ENCODE measurements at regions not wholly inside any gene's neighbourhood (a gene's known extent, or its start where the extent isn't known, plus 50 kb on each side); places are given as distances from the start of the nearest gene placed in this dataset.
A peak's percentile ranks its signal among the peaks of the same experiment; 100 is the strongest.

GRCh38 chr22:27115816-27116256, 458.4 kb downstream of the MIAT start:
- no TSS peak for BruUV-seq (replicated peaks)
- DNase-seq (ENCODE audit: low spot score): peak; percentile 26
- intact Hi-C loops (cut with micrococcal nuclease; ENCODE audit: unreplicated experiment): no loop called here
- TF ChIP-seq EZH2 (IDR thresholded peaks at IDR 0.05; ENCODE audit: borderline replicate concordance, low read depth, low read length, poor library complexity, severe bottlenecking) (no peak), CTCF (conservative IDR thresholded peaks at IDR 0.05; ENCODE audit: low read depth, low read length) (no peak)
- Histone ChIP-seq H3K4me3 (ENCODE audit: low read depth, low read length, poor library complexity, severe bottlenecking) (no peak overlapping the region), H3K27ac (ENCODE audit: low read depth, low read length, poor library complexity, severe bottlenecking) (no peak overlapping the region), H3K9me3 (ENCODE audit: low read depth, low read length, poor library complexity, severe bottlenecking) (no peaks in the 10 kb centered on the region), H3K27me3 (replicated peaks; ENCODE audit: insufficient read depth, low read depth, low read length, poor library complexity) (no peaks in the 10 kb centered on the region), H3K4me1 (ENCODE audit: insufficient read depth, low read length, poor library complexity, severe bottlenecking) (peaks cover 7% of the 10 kb centered on the region), H3K36me3 (ENCODE audit: insufficient read depth, low read length, poor library complexity, severe bottlenecking) (no peaks in the 10 kb centered on the region)
- ChIA-PET POLR2A (ENCODE audit: low non-redundant PET) (no interaction called here), CTCF (no interaction called here)

- CTCF ChIA-PET: no interaction called here
- intact Hi-C loops (cut with micrococcal nuclease; ENCODE audit: unreplicated experiment): no loop called here
- TF ChIP-seq CTCF (conservative IDR thresholded peaks at IDR 0.05; ENCODE audit: low read depth, low read length): no peak
- TF ChIP-seq EZH2 (IDR thresholded peaks at IDR 0.05; ENCODE audit: borderline replicate concordance, low read depth, low read length, poor library complexity, severe bottlenecking): no peak
- H3K27ac ChIP-seq (ENCODE audit: low read depth, low read length, poor library complexity, severe bottlenecking): no peak overlapping the region
- no peaks in the 10 kb centered on the region for H3K27me3 ChIP-seq (replicated peaks; ENCODE audit: insufficient read depth, low read depth, low read length, poor library complexity)
- DNase-seq (ENCODE audit: low spot score): no peak
- no TSS peak for BruUV-seq (replicated peaks)
- no peaks in the 10 kb centered on the region for H3K36me3 ChIP-seq (ENCODE audit: insufficient read depth, low read length, poor library complexity, severe bottlenecking)
- H3K4me3 ChIP-seq (ENCODE audit: low read depth, low read length, poor library complexity, severe bottlenecking): no peak overlapping the region
- POLR2A ChIA-PET (ENCODE audit: low non-redundant PET): no interaction called here
- peaks cover 7% of the 10 kb centered on the region for H3K4me1 ChIP-seq (ENCODE audit: insufficient read depth, low read length, poor library complexity, severe bottlenecking)
- H3K9me3 ChIP-seq (ENCODE audit: low read depth, low read length, poor library complexity, severe bottlenecking): no peaks in the 10 kb centered on the region
Observed at GRCh38 chr22:27116312-27117086, 459.1 kb downstream of the MIAT start.

GRCh38 chr22:27120036-27120435, 462.6 kb downstream of the MIAT start:
- Histone ChIP-seq H3K4me1 (ENCODE audit: insufficient read depth, low read length, poor library complexity, severe bottlenecking) (no peaks in the 10 kb centered on the region), H3K9me3 (ENCODE audit: low read depth, low read length, poor library complexity, severe bottlenecking) (no peaks in the 10 kb centered on the region), H3K36me3 (ENCODE audit: insufficient read depth, low read length, poor library complexity, severe bottlenecking) (no peaks in the 10 kb centered on the region), H3K27me3 (replicated peaks; ENCODE audit: insufficient read depth, low read depth, low read length, poor library complexity) (no peaks in the 10 kb centered on the region), H3K27ac (ENCODE audit: low read depth, low read length, poor library complexity, severe bottlenecking) (no peak overlapping the region), H3K4me3 (ENCODE audit: low read depth, low read length, poor library complexity, severe bottlenecking) (no peak overlapping the region)
- DNase-seq (ENCODE audit: low spot score): no peak
- ChIA-PET CTCF (no interaction called here), POLR2A (ENCODE audit: low non-redundant PET) (no interaction called here)
- intact Hi-C loops (cut with micrococcal nuclease; ENCODE audit: unreplicated experiment): no loop called here
- no TSS peak for BruUV-seq (replicated peaks)
- TF ChIP-seq CTCF (conservative IDR thresholded peaks at IDR 0.05; ENCODE audit: low read depth, low read length) (no peak), EZH2 (IDR thresholded peaks at IDR 0.05; ENCODE audit: borderline replicate concordance, low read depth, low read length, poor library complexity, severe bottlenecking) (no peak)

Measured in A673 (cell line).